Loucy (cell line): ENCODE measurements at regions not wholly inside any gene's neighbourhood (a gene's known extent, or its start where the extent isn't known, plus 50 kb on each side); places are given as distances from the start of the nearest gene placed in this dataset.

Experiments
- CTCF ChIP-seq: fragments of 200-600 bp; sonication (generic); conservative IDR thresholded peaks from 2 replicates; pipeline ENCODE4 v1.5.1; 2014; ENCODE audit warnings: mild to moderate bottlenecking, antibody characterized with exemption, low read length
- EZH2phosphoT487 ChIP-seq: fragments of 200-600 bp; IDR thresholded peaks from 2 replicates; pipeline ENCODE4 v1.6.1; 2018; ENCODE audit warnings: antibody characterized with exemption, mild to moderate bottlenecking, moderate library complexity, borderline replicate concordance

- TF ChIP-seq CTCF (no peak), EZH2phosphoT487 (no peak)
These were observed 272.2 kb downstream of the LMO4 start for GRCh38 chr1:87600854-87601253.
